LNCaP clone FGC (cell line): ENCODE measurements at regions not wholly inside any gene's neighbourhood (a gene's known extent, or its start where the extent isn't known, plus 50 kb on each side); places are given as distances from the start of the nearest gene placed in this dataset.

Experiments
- DNase-seq: peaks from one replicate; pipeline ENCODE4 v3.0.0-alpha.2; 2011; ENCODE audit warnings: low read depth
- H3K4me3 ChIP-seq: 2 replicates; pipeline ENCODE4 v1.5.1; 2011; ENCODE audit warnings: mild to moderate bottlenecking, low read depth, low read length, control low read depth
- CTCF ChIP-seq: IDR thresholded peaks from 2 replicates; pipeline ENCODE4 v1.5.1; 2012; ENCODE audit warnings: mild to moderate bottlenecking; ENCODE audit not compliant: control insufficient read depth, insufficient read depth; ENCODE audit errors: extremely low read depth

GRCh38 chr18:30004965-30005364 is 1037.6 kb downstream of the DSC3 start:
- no peak for DNase-seq
- TF ChIP-seq CTCF = no peak
- no peak overlapping the region for H3K4me3 ChIP-seq

GRCh38 chr18:29982218-29982617 is 1060.3 kb downstream of the DSC3 start:
- DNase-seq = no peak
- H3K4me3 ChIP-seq = no peak overlapping the region
- no peak for TF ChIP-seq CTCF

DNA sequence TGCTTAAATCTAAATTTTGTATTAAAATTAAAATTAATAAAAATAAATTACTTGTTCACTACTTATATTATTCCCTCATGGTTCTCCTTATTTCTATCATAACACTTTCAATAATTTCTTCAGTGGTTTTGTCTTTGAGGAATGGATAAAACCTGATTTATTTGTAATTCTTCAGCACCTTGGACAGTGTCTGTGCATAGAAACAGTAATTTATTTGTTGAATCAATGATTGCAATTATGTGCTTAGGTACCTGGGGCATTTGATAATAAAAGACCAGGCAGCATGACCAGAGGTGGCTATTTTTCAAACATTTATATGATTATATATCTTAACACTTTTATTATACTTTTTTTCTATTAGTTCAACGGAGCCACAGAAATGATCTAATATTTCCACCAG is 1062.7 kb downstream of the DSC3 start:
- H3K4me3 ChIP-seq = no peak overlapping the region
- TF ChIP-seq CTCF = no peak
- no peak for DNase-seq

DNA sequence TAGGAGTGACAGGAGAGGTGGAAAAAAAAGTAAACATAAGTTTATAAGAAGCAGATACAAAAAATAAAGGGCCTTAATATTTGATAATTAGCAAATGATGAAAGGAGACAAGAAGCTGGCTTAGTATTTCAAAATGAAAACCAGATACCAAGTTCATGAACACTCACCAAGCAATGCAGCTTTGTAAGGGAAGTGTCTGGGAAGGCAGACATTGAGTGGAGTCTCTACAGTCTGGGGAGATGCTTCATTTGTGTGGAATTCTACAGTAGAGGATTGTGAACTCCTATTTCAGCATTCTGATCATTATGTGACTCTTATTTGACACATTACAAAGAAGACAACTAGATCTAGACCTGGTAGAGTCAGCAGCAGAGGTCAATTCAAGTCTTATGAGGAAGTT is 1072.7 kb downstream of the DSC3 start:
- no peak overlapping the region for H3K4me3 ChIP-seq
- DNase-seq = no peak
- TF ChIP-seq CTCF = no peak

GRCh38 chr18:29962579-29962978 is 1080.0 kb downstream of the DSC3 start:
- no peak for TF ChIP-seq CTCF
- no peak for DNase-seq
- no peak overlapping the region for H3K4me3 ChIP-seq

GRCh38 chr18:29960539-29960938 is 1082.0 kb downstream of the DSC3 start:
- TF ChIP-seq CTCF = no peak
- no peak for DNase-seq

GRCh38 chr18:29930231-29930630 is 1112.3 kb downstream of the DSC3 start:
- no peak for DNase-seq
- no peak for TF ChIP-seq CTCF
- H3K4me3 ChIP-seq = no peak overlapping the region

More at GRCh38 chr18:29960539-29960938, 1082.0 kb downstream of the DSC3 start:
- H3K4me3 ChIP-seq = no peak overlapping the region
